ENCODE measurements at regions not wholly inside any gene's neighbourhood (a gene's known extent, or its start where the extent isn't known, plus 50 kb on each side); places are given as distances from the start of the nearest gene placed in this dataset.
A peak's percentile ranks its signal among the peaks of the same experiment; 100 is the strongest.

- no peak for DNase-seq (ENCODE audit: low read depth)
- H3K4me3 ChIP-seq (ENCODE audit: low read length) = no peak overlapping the region
- TF ChIP-seq CTCF (IDR thresholded peaks at IDR 0.05; ENCODE audit: insufficient read depth, low read depth, low read length, missing control alignments) = no peak
Measured at GRCh38 chr11:25206762-25207161, 709.9 kb downstream of the LUZP2 start.

- no peak for TF ChIP-seq CTCF (IDR thresholded peaks at IDR 0.05; ENCODE audit: insufficient read depth, low read depth, low read length, missing control alignments)
- DNase-seq (ENCODE audit: low read depth) = peak; percentile 89
- H3K4me3 ChIP-seq (ENCODE audit: low read length) = no peak overlapping the region
Measured at GRCh38 chr11:25211635-25212254, 714.9 kb downstream of the LUZP2 start.

- DNase-seq (ENCODE audit: low read depth) = no peak
- H3K4me3 ChIP-seq (ENCODE audit: low read length) = no peak overlapping the region
- TF ChIP-seq CTCF (IDR thresholded peaks at IDR 0.05; ENCODE audit: insufficient read depth, low read depth, low read length, missing control alignments) = no peak
Measured at GRCh38 chr11:25214535-25215176, 717.8 kb downstream of the LUZP2 start.

GRCh38 chr11:25218036-25218435, 721.2 kb downstream of the LUZP2 start:
- no peak overlapping the region for H3K4me3 ChIP-seq (ENCODE audit: low read length)
- no peak for TF ChIP-seq CTCF (IDR thresholded peaks at IDR 0.05; ENCODE audit: insufficient read depth, low read depth, low read length, missing control alignments)
- DNase-seq (ENCODE audit: low read depth) = no peak

- no peak for TF ChIP-seq CTCF (IDR thresholded peaks at IDR 0.05; ENCODE audit: insufficient read depth, low read depth, low read length, missing control alignments)
- DNase-seq (ENCODE audit: low read depth) = no peak
- no peak overlapping the region for H3K4me3 ChIP-seq (ENCODE audit: low read length)
Measured at GRCh38 chr11:25225078-25225477, 728.2 kb downstream of the LUZP2 start.

GRCh38 chr11:25242928-25243327, 746.1 kb downstream of the LUZP2 start:
- H3K4me3 ChIP-seq (ENCODE audit: low read length) = no peak overlapping the region
- peak; percentile 87 for DNase-seq (ENCODE audit: low read depth)
- TF ChIP-seq CTCF (IDR thresholded peaks at IDR 0.05; ENCODE audit: insufficient read depth, low read depth, low read length, missing control alignments) = no peak

GRCh38 chr11:25244126-25244525, 747.3 kb downstream of the LUZP2 start:
- no peak overlapping the region for H3K4me3 ChIP-seq (ENCODE audit: low read length)
- no peak for TF ChIP-seq CTCF (IDR thresholded peaks at IDR 0.05; ENCODE audit: insufficient read depth, low read depth, low read length, missing control alignments)
- no peak for DNase-seq (ENCODE audit: low read depth)

Measured in epithelial cell of esophagus (primary cell).